Left renal cortex interstitium (tissue), 4 donors: ENCODE measurements at regions not wholly inside any gene's neighbourhood (a gene's known extent, or its start where the extent isn't known, plus 50 kb on each side); places are given as distances from the start of the nearest gene placed in this dataset.
"Not testable (repeated sequence)": the region's sequence is repeated elsewhere in the genome, so short reads cannot be mapped to it uniquely, and the experiment has no call there.

Source experiments
- DNase-seq, 4 donors: peaks; one replicate each; pipeline ENCODE4 v3.0.0-alpha.2; 2013; ENCODE audit warnings: low read depth in 4 of 4, low spot score in 2 of 4, missing footprints in 1 of 4

- DNase-seq: no peak
Measured at GRCh38 chr2:35463805-35464596, 891.6 kb upstream of the CRIM1 start.

- no peak for DNase-seq
Measured at GRCh38 chr2:35462226-35462998, 893.2 kb upstream of the CRIM1 start.

- no peak for DNase-seq
Measured at GRCh38 chr2:35461406-35461805, 894.2 kb upstream of the CRIM1 start.

DNA sequence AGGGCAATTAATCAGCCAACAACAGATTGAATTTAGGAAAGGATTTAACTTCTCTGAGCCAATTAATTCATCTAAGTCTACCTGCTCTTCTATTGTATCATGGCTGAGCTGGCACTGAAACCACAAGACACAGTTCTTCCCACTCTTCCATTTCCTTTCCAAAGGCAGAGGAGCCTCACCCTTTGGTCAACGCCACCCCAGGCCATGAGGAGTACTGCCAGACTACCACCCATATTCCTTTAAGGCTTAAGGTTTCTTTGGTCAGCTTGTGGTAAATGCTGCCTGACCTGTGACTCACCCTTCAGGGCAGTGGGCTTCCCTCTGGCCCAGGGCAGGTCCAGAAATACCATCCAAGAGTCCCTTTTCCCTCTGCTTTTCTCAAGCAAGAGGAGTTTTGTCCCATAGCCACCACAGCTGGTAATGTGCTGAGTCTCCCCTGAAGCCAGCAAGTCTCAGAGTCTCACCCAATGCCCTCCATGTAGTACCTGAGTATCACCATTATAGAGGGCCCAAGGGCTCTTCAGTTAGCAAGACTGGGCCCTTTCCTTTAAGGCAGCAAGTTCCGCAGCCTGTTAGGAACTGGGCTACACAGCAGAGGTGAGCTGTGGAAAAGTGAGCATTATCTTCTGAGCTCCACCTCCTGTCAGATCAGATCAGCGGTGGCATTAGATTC is 900.5 kb upstream of the CRIM1 start:
- no peak for DNase-seq

GRCh38 chr2:35447821-35448220 is 907.8 kb upstream of the CRIM1 start:
- DNase-seq: no peak

GRCh38 chr2:35447215-35447614 is 908.4 kb upstream of the CRIM1 start:
- DNase-seq: no peak

DNA sequence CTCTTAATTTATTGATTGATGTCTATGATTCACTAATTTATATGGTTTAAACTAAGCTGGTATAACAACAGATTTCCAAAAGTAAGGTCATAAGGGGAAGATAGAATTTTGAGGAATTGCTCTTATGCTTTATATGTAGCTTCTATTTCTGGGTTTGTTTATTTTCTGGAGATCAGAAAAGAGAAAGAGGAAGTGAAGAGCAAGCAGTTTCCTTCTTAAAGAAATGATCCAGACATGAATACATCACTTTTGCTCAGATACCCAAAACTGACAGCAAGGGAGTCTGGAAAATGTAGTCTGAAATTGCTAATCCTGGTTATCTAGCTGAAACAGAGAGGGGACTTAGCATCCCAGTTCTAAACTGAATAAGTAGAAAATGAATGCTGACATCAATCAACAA is 912.5 kb upstream of the CRIM1 start:
- DNase-seq: no peak

GRCh38 chr2:35441575-35441974 is 914.0 kb upstream of the CRIM1 start:
- not testable (repeated sequence) for DNase-seq

DNA sequence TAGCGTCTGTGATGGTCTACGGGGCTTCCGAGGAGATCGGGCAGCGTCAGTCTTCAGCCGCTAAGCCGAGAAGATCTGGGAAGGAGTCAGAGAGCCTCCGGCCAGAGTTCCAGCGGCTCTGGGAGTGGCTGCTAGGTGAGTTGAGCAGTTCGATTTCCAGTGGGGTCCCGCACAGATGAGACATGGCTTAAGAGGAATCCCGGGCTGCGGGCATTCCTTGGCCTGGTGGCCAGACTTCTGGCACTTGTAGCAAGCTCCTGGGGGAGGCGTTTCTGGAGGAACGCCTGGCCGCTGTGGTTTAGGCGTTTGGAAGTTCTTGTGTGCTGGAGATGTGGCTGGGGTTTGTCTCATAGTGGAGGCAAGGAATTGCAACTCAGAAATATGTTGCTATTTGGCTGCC is 915.3 kb upstream of the CRIM1 start:
- not testable (repeated sequence) for DNase-seq

DNA sequence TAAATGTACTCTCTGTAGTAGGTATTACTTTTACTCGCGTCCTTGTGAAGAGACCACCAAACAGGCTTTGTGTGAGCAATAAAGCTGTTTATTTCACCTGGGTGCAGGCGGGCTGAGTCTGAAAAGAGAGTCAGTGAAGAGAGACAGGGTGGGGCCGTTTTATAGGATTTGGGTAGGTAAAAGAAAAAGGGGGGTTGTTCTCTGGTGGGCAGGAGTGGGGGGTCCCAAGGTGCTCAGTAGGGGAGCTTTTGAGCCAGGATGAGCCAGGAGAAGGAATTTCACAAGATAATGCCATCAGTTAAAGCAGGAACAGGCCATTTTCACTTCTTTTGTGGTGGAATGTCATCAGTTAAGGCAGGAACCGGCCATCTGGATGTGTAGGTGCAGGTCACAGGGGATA is 918.7 kb upstream of the CRIM1 start:
- not testable (repeated sequence) for DNase-seq

GRCh38 chr2:35428548-35428947 is 927.0 kb upstream of the CRIM1 start:
- DNase-seq: peak in 1 of 4 donors; percentile 15

DNA sequence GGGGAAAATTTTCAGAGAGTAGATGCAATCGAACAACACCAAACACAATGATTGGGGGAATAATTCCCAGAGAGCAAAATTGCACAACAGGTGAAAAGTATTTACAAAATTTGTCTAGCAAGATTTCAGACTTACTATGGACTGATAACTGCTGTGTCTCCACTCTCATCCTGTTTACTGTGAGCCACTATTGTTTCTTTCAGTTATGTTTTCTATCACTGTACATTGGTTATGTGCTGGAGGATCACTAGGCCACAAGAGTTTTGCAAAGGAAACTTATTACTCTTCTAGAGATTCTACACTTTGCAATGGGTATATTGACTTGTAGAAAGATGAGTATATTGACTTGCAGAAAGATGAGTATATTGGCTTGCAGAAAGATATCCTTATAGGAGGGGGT is 934.1 kb upstream of the CRIM1 start:
- DNase-seq: no peak

GRCh38 chr2:35417293-35417692 is 938.3 kb upstream of the CRIM1 start:
- DNase-seq: no peak

DNA sequence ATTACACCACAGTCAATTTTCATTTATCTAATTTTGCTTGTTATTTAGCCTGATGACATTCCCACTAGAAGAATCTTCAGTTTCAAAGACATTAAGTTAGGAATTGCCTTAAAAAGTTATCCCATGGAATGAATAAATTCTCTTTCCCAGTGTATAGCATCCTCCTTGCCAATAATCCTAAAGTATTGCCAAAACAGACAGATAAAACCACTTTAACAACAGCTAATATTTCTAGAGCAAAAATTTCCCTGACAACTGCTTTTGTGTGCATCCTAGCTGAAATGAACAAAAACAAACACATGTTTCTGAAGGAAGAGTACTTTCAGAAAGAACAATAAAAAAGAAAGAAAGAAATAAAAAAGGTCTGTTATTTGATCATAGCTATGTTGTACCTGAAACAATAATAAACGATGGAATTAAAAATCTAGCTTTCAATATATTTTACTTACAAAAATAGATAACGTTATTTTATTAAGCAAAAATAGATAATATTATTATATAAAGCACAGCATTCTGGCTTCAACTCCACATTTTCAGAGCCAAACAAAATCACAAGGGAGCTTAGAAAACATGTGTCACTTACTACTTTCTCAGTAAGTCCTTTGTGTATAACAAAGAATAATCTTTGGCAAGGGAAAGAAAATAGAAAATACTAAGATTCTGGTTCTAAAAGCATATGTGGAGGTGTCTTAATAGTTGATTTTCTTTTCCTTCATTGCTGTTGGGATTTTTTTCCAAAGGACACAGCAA is 939.0 kb upstream of the CRIM1 start:
- no peak for DNase-seq

DNA sequence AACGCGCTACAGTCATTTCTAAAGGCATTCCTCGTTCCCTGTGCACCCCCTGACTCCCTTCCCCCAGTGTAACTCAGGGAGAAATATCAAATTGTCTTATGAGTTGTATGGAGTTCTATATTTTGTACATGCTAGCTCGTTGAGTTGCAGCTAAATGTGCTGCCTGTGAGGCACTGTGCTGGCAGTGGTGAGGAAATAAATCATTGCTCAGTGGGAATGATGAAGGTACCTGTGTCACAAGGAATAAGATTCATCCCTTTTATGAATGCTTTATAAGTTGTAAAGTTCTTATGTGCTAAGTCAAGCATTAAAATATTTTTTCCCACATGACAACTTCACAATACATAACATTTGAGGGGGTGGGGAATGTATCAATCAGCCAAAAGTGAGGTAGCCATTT is 939.6 kb upstream of the CRIM1 start:
- no peak for DNase-seq

GRCh38 chr2:35415282-35415681 is 940.3 kb upstream of the CRIM1 start:
- no peak for DNase-seq

GRCh38 chr2:35410431-35411061 is 945.0 kb upstream of the CRIM1 start:
- peak in 3 of 4 donors; percentile 3 to 23 (median 11) for DNase-seq

GRCh38 chr2:35409762-35410161 is 945.8 kb upstream of the CRIM1 start:
- DNase-seq: no peak

GRCh38 chr2:35408320-35408719 is 947.3 kb upstream of the CRIM1 start:
- DNase-seq: no peak

- no peak for DNase-seq
Measured at GRCh38 chr2:35391736-35392442, 963.7 kb upstream of the CRIM1 start.
